GM12878 (cell line): ENCODE measurements at regions not wholly inside any gene's neighbourhood (a gene's known extent, or its start where the extent isn't known, plus 50 kb on each side); places are given as distances from the start of the nearest gene placed in this dataset.

Experiments
- ATAC-seq: fragments of 200-7000 bp; cut with Tn5 transposase; 3 replicates; pipeline ENCODE4 v1.9.1; 2020; ENCODE audit warnings: mild to moderate bottlenecking, moderate library complexity
- BruUV-seq: library from RNA; stranded (reverse); fragments of 400-500 nt; replicated peaks from 2 replicates; lab custom pipeline; 2021; lab: Mats Ljungman, UMichigan
- CTCF ChIA-PET: fragments of 300-600 bp; sonication (Branson Sonifier 250); formaldehyde crosslinking; extraction: SDS; loops from one replicate; lab custom pipeline; 2021; ENCODE audit warnings: inconsistent platforms; lab: Yijun Ruan, JAX
- POLR2A ChIA-PET: fragments of 350-600 bp; formaldehyde crosslinking; extraction: SDS; loops from one replicate; lab custom pipeline; 2021; ENCODE audit warnings: inconsistent platforms; lab: Charles Lee
- RAD21 ChIA-PET: fragments of 300-600 bp; sonication (Branson Sonifier 250); formaldehyde crosslinking; loops from one replicate; lab custom pipeline; 2023; ENCODE audit warnings: antibody characterized with exemption; ENCODE audit not compliant: unreplicated experiment; lab: Charles Lee
- SMC1A ChIA-PET: fragments of 300-600 bp; sonication (Branson Sonifier 250); formaldehyde crosslinking; loops from one replicate; lab custom pipeline; 2023; ENCODE audit not compliant: unreplicated experiment, uncharacterized antibody; lab: Charles Lee
- DNase-seq: peaks from one replicate; pipeline ENCODE4 v3.0.0-alpha.2; 2011; ENCODE audit warnings: low read depth, low spot score
- FAIRE-seq: peaks from 3 replicates; lab custom pipeline; 2011; peaks lifted over from hg19 to GRCh38; lab: Jason Lieb, UNC
- H2AFZ ChIP-seq: 2 replicates; pipeline ENCODE4 v1.6.0; 2011; ENCODE audit warnings: low read depth, low read length, control low read depth; ENCODE audit not compliant: control insufficient read depth
- H3K27ac ChIP-seq: 2 replicates; pipeline ENCODE4 v1.5.1; 2011; ENCODE audit warnings: control low read depth; ENCODE audit not compliant: control insufficient read depth, insufficient read depth
- H3K27me3 ChIP-seq, 2 experiments: replicated peaks in 1 of 2; 2 replicates each; pipeline versions ENCODE4 v1.6.0 to v1.6.1; 2011; ENCODE audit warnings: low read length in 1 of 2; ENCODE audit not compliant: control insufficient read depth in 2 of 2, insufficient read depth in 2 of 2
- H3K36me3 ChIP-seq, 2 experiments: 2 replicates each; pipeline ENCODE4 v1.5.1; 2011; ENCODE audit warnings: low read length in 1 of 2; ENCODE audit not compliant: control insufficient read depth in 2 of 2, insufficient read depth in 2 of 2
- H3K4me1 ChIP-seq: 2 replicates; pipeline ENCODE4 v1.6.1; 2011; ENCODE audit warnings: mild to moderate bottlenecking, low read length, moderate library complexity, mixed read lengths; ENCODE audit not compliant: control insufficient read depth, insufficient read depth
- H3K4me2 ChIP-seq: 2 replicates; pipeline ENCODE4 v1.6.0; 2011; ENCODE audit warnings: control low read depth; ENCODE audit not compliant: control insufficient read depth, insufficient read depth
- H3K4me3 ChIP-seq: fragments of 200-600 bp; sonication (generic); 2 replicates; pipeline ENCODE4 v1.5.1; 2016
- H3K79me2 ChIP-seq: 2 replicates; pipeline ENCODE4 v1.6.0; 2011; ENCODE audit warnings: low read length; ENCODE audit not compliant: control insufficient read depth, insufficient read depth
- H3K9ac ChIP-seq: 2 replicates; pipeline ENCODE4 v1.8.0; 2011; ENCODE audit warnings: low read length, control low read depth, mixed read lengths; ENCODE audit not compliant: control insufficient read depth, insufficient read depth
- H3K9me3 ChIP-seq: replicated peaks from 3 replicates; pipeline ENCODE4 v1.5.1; 2011; ENCODE audit warnings: mild to moderate bottlenecking, low read length; ENCODE audit not compliant: control insufficient read depth, insufficient read depth
- H4K20me1 ChIP-seq: 2 replicates; pipeline ENCODE4 v1.6.0; 2011; ENCODE audit not compliant: control insufficient read depth, insufficient read depth
- CBX5 ChIP-seq: sonication (generic); IDR thresholded peaks from 2 replicates; pipeline ENCODE4 v1.6.1; 2016; ENCODE audit warnings: low read depth, moderate library complexity, mild to moderate bottlenecking, inconsistent platforms
- NFYB ChIP-seq: IDR thresholded peaks from 2 replicates; pipeline ENCODE4 v1.6.1; 2011; ENCODE audit warnings: low read depth, mild to moderate bottlenecking, low read length, improper control_type of control experiment, moderate library complexity; ENCODE audit not compliant: insufficient read depth
- ZBED1 ChIP-seq: IDR thresholded peaks from 2 replicates; pipeline ENCODE4 v1.6.1; 2016; ENCODE audit warnings: borderline replicate concordance
- WGBS: methylation state at CpG from one replicate; pipeline ENCODE4 v1.1.6; 2016; ENCODE audit warnings: low lambda C conversion rate; ENCODE audit not compliant: insufficient replicate concordance, insufficient coverage; ENCODE audit errors: missing lambda C conversion rate; 5-methylcytosine and 5-hydroxymethylcytosine counted together
- in situ Hi-C: fragments of 300-500 bp; cut with MboI; formaldehyde crosslinking; loops from 9 replicates; pipeline ENCODE4 v1.14.3; 2018; ENCODE audit warnings: mixed read lengths
- intact Hi-C: fragments of 100-400 bp; cut with micrococcal nuclease; formaldehyde crosslinking; loops from one replicate; pipeline ENCODE4 v1.14.2; 2022; ENCODE audit not compliant: unreplicated experiment
- TF ChIP-seq, protein P1 (sequence below): IDR thresholded peaks from 2 replicates; pipeline ENCODE4 v1.6.1; 2012; ENCODE audit warnings: improper control_type of control experiment, low read depth, low read length; ENCODE audit not compliant: insufficient replicate concordance

DNA sequence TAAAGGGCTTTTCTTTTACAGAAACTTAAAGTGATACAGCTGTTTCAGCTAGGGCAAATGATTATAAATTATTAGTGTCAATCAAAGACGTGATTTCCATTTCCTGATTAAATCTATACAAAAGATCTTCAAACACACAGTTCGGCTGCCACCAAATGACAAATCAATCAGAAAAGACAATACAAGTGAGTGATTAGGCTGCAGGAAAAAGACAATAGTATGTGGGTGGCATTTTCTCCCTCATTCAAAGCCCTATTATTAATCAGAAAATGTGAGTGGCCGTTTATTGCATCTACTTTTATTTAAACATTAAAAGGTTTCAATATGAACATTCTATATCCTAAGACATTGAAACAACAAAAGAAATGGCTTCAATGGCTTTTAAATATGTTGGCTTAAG is 895.6 kb upstream of the ROBO1 start:
- Histone ChIP-seq H2AFZ (no peak overlapping the region), H3K27ac (no peak overlapping the region), H4K20me1 (no peaks in the 10 kb centered on the region), H3K27me3 (no peaks in the 10 kb centered on the region), H3K9me3 (no peaks in the 10 kb centered on the region), H3K4me3 (no peak overlapping the region), H3K4me1 (no peaks in the 10 kb centered on the region), H3K79me2 (no peaks in the 10 kb centered on the region), H3K9ac (no peak overlapping the region), H3K36me3 (no peaks in the 10 kb centered on the region), H3K4me2 (no peak overlapping the region)
- WGBS, result 37% methylated on average over 3 of the region's 3 CpGs
- FAIRE-seq (no peak), DNase-seq (no peak), ATAC-seq (no peak)
- ChIA-PET SMC1A (no interaction called here), RAD21 (no interaction called here), POLR2A (no interaction called here), CTCF (no interaction called here)
- TF ChIP-seq ZBED1, result no peak
- no peak for TF ChIP-seq NFYB
- TF ChIP-seq, protein P1, sequence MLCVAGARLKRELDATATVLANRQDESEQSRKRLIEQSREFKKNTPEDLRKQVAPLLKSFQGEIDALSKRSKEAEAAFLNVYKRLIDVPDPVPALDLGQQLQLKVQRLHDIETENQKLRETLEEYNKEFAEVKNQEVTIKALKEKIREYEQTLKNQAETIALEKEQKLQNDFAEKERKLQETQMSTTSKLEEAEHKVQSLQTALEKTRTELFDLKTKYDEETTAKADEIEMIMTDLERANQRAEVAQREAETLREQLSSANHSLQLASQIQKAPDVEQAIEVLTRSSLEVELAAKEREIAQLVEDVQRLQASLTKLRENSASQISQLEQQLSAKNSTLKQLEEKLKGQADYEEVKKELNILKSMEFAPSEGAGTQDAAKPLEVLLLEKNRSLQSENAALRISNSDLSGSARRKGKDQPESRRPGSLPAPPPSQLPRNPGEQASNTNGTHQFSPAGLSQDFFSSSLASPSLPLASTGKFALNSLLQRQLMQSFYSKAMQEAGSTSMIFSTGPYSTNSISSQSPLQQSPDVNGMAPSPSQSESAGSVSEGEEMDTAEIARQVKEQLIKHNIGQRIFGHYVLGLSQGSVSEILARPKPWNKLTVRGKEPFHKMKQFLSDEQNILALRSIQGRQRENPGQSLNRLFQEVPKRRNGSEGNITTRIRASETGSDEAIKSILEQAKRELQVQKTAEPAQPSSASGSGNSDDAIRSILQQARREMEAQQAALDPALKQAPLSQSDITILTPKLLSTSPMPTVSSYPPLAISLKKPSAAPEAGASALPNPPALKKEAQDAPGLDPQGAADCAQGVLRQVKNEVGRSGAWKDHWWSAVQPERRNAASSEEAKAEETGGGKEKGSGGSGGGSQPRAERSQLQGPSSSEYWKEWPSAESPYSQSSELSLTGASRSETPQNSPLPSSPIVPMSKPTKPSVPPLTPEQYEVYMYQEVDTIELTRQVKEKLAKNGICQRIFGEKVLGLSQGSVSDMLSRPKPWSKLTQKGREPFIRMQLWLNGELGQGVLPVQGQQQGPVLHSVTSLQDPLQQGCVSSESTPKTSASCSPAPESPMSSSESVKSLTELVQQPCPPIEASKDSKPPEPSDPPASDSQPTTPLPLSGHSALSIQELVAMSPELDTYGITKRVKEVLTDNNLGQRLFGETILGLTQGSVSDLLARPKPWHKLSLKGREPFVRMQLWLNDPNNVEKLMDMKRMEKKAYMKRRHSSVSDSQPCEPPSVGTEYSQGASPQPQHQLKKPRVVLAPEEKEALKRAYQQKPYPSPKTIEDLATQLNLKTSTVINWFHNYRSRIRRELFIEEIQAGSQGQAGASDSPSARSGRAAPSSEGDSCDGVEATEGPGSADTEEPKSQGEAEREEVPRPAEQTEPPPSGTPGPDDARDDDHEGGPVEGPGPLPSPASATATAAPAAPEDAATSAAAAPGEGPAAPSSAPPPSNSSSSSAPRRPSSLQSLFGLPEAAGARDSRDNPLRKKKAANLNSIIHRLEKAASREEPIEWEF, result no peak
- no peak for TF ChIP-seq CBX5
- BruUV-seq, result no TSS peak
- in situ Hi-C loops (no loop called here), intact Hi-C loops (no loop called here)
